Femur (tissue), 1 donor: ENCODE measurements at regions not wholly inside any gene's neighbourhood (a gene's known extent, or its start where the extent isn't known, plus 50 kb on each side); places are given as distances from the start of the nearest gene placed in this dataset.
"Not testable (repeated sequence)": the region's sequence is repeated elsewhere in the genome, so short reads cannot be mapped to it uniquely, and the experiment has no call there.

ENCODE experiments used
- DNase-seq: peaks from one replicate; pipeline ENCODE4 v3.0.0-alpha.2; 2017

- DNase-seq: no peak
These were observed 65.7 kb downstream of the SLITRK5 start for GRCh38 chr13:87736849-87737385.

GRCh38 chr13:87754097-87754496, 82.9 kb downstream of the SLITRK5 start:
- DNase-seq: no peak

GRCh38 chr13:87769445-87769844, 98.3 kb downstream of the SLITRK5 start:
- no peak for DNase-seq

- DNase-seq: no peak
These were observed 106.2 kb downstream of the SLITRK5 start for GRCh38 chr13:87777387-87777786.

GRCh38 chr13:87778128-87778527, 107.0 kb downstream of the SLITRK5 start:
- DNase-seq: no peak

- no peak for DNase-seq
These were observed 108.3 kb downstream of the SLITRK5 start for GRCh38 chr13:87779426-87779825.

GRCh38 chr13:87783366-87783765, 112.2 kb downstream of the SLITRK5 start:
- DNase-seq: no peak

GRCh38 chr13:87788363-87788762, 117.2 kb downstream of the SLITRK5 start:
- no peak for DNase-seq

- no peak for DNase-seq
These were observed 121.7 kb downstream of the SLITRK5 start for GRCh38 chr13:87792878-87793277.

- no peak for DNase-seq
These were observed 127.4 kb downstream of the SLITRK5 start for GRCh38 chr13:87798536-87798935.

GRCh38 chr13:87810391-87810801, 139.2 kb downstream of the SLITRK5 start:
- DNase-seq: no peak

GRCh38 chr13:87810920-87811344, 139.8 kb downstream of the SLITRK5 start:
- DNase-seq: no peak

- DNase-seq: no peak
These were observed 143.2 kb downstream of the SLITRK5 start for GRCh38 chr13:87814403-87814802.

- DNase-seq: no peak
These were observed 149.1 kb downstream of the SLITRK5 start for GRCh38 chr13:87820241-87820640.

GRCh38 chr13:87821512-87821911, 150.3 kb downstream of the SLITRK5 start:
- DNase-seq: no peak

- DNase-seq: not testable (repeated sequence)
These were observed 155.1 kb downstream of the SLITRK5 start for GRCh38 chr13:87826301-87826700.

- DNase-seq: no peak
These were observed 156.3 kb downstream of the SLITRK5 start for GRCh38 chr13:87827479-87827878.

GRCh38 chr13:87837522-87837921, 166.4 kb downstream of the SLITRK5 start:
- no peak for DNase-seq

- no peak for DNase-seq
These were observed 166.8 kb downstream of the SLITRK5 start for GRCh38 chr13:87837946-87838345.

- DNase-seq: no peak
These were observed 180.2 kb downstream of the SLITRK5 start for GRCh38 chr13:87851410-87851809.

GRCh38 chr13:87855553-87855952, 184.4 kb downstream of the SLITRK5 start:
- no peak for DNase-seq

- no peak for DNase-seq
These were observed 188.1 kb downstream of the SLITRK5 start for GRCh38 chr13:87859261-87859660.

- no peak for DNase-seq
These were observed 196.3 kb downstream of the SLITRK5 start for GRCh38 chr13:87867426-87867825.

- no peak for DNase-seq
These were observed 197.6 kb downstream of the SLITRK5 start for GRCh38 chr13:87868731-87869130.

- no peak for DNase-seq
These were observed 201.6 kb downstream of the SLITRK5 start for GRCh38 chr13:87872813-87873212.

GRCh38 chr13:87877477-87877876, 206.3 kb downstream of the SLITRK5 start:
- no peak for DNase-seq
